Naive thymus-derived CD4-positive, alpha-beta T cell (primary cell): ENCODE measurements at regions not wholly inside any gene's neighbourhood (a gene's known extent, or its start where the extent isn't known, plus 50 kb on each side); places are given as distances from the start of the nearest gene placed in this dataset.
A peak's percentile ranks its signal among the peaks of the same experiment; 100 is the strongest.

Source experiments
- ATAC-seq: fragments of 150-1000 bp; cut with Tn5 transposase; 2 replicates; pipeline ENCODE4 v1.10.0; 2021; ENCODE audit warnings: mild to moderate bottlenecking, moderate library complexity
- CTCF ChIA-PET: fragments of 350-600 bp; sonication (Branson Sonifier 250); formaldehyde crosslinking; loops from one replicate; lab custom pipeline; 2021; ENCODE audit warnings: antibody characterized with exemption; lab: Charles Lee
- POLR2A ChIA-PET: fragments of 350-600 bp; sonication (Branson Sonifier 250); formaldehyde crosslinking; loops from one replicate; lab custom pipeline; 2021; ENCODE audit warnings: antibody characterized with exemption, inconsistent platforms; lab: Charles Lee
- DNase-seq, 9 donors: peaks; one replicate each; pipeline versions ENCODE4 v3.0.0 to v3.0.0-alpha.2; 2020 to 2022; ENCODE audit warnings: mixed read lengths in 1 of 9
- H3K27ac ChIP-seq: one replicate; pipeline ENCODE4 v1.7.0; 2013; ENCODE audit warnings: mild to moderate bottlenecking, low read depth, low read length, moderate library complexity
- H3K27me3 ChIP-seq, 2 donors: one replicate each; pipeline ENCODE4 v1.7.0; 2013; ENCODE audit warnings: low read length in 2 of 2, mild to moderate bottlenecking in 2 of 2, moderate library complexity in 2 of 2; ENCODE audit not compliant: control insufficient read depth in 2 of 2, insufficient read depth in 2 of 2
- H3K36me3 ChIP-seq, 3 experiments: 1 replicate in 2 of 3; 2 replicates in 1 of 3; pipeline ENCODE4 v1.7.0; 2013; ENCODE audit warnings: low read length in 3 of 3, mild to moderate bottlenecking in 3 of 3, moderate library complexity in 1 of 3; ENCODE audit not compliant: insufficient read depth in 3 of 3, control insufficient read depth in 2 of 3
- H3K4me1 ChIP-seq, 2 donors: one replicate each; pipeline ENCODE4 v1.7.0; 2013; ENCODE audit warnings: low read length in 2 of 2, mild to moderate bottlenecking in 2 of 2, moderate library complexity in 1 of 2; ENCODE audit not compliant: control insufficient read depth in 2 of 2, insufficient read depth in 2 of 2
- H3K4me3 ChIP-seq: 2 replicates; pipeline ENCODE4 v1.7.0; 2013; ENCODE audit warnings: mild to moderate bottlenecking, low read length
- H3K9me3 ChIP-seq, 3 experiments: 1 replicate in 2 of 3; 2 replicates in 1 of 3; pipeline ENCODE4 v1.7.0; 2013; ENCODE audit warnings: low read length in 3 of 3; ENCODE audit not compliant: control insufficient read depth in 2 of 3
- H3K27ac Mint-ChIP-seq, 9 donors: one replicate each; pipeline ENCODE4 v1.8.0; 2020 to 2022; ENCODE audit warnings: mixed read lengths in 9 of 9, mild to moderate bottlenecking in 8 of 9, moderate library complexity in 5 of 9, inconsistent platforms in 2 of 9
- H3K27me3 Mint-ChIP-seq, 5 donors: one replicate each; pipeline ENCODE4 v1.8.0; 2021 to 2022; ENCODE audit warnings: mixed read lengths in 5 of 5, mild to moderate bottlenecking in 1 of 5
- H3K36me3 Mint-ChIP-seq, 5 donors: one replicate each; pipeline ENCODE4 v1.8.0; 2020 to 2022; ENCODE audit warnings: mixed read lengths in 5 of 5, mild to moderate bottlenecking in 3 of 5, inconsistent platforms in 1 of 5
- H3K4me1 Mint-ChIP-seq, 7 donors: one replicate each; pipeline ENCODE4 v1.8.0; 2020 to 2022; ENCODE audit warnings: mixed read lengths in 7 of 7, mild to moderate bottlenecking in 3 of 7, inconsistent platforms in 1 of 7
- H3K4me3 Mint-ChIP-seq, 10 donors: one replicate each; pipeline ENCODE4 v1.8.0; 2020 to 2022; ENCODE audit warnings: mild to moderate bottlenecking in 10 of 10, mixed read lengths in 10 of 10, moderate library complexity in 6 of 10, inconsistent platforms in 2 of 10
- H3K9me3 Mint-ChIP-seq, 11 donors: one replicate each; pipeline ENCODE4 v1.8.0; 2020 to 2022; ENCODE audit warnings: mixed read lengths in 11 of 11, mild to moderate bottlenecking in 4 of 11, inconsistent platforms in 1 of 11, moderate library complexity in 1 of 11
- intact Hi-C, 2 donors: fragments of 100-400 bp; cut with micrococcal nuclease; formaldehyde crosslinking; loops; one replicate each; pipeline ENCODE4 v1.15.1; 2023

- H3K4me1 ChIP-seq, result no peaks in the 10 kb centered on the region
- H3K36me3 ChIP-seq, result no peaks in the 10 kb centered on the region
- no peak for ATAC-seq
- H3K4me3 ChIP-seq, result no peak overlapping the region
- intact Hi-C loops, result loop anchor here (1.0 kb wide), 5 partner anchors 311 to 1984 kb away; no protein-coding TSS in a partner anchor
- no peaks in the 10 kb centered on the region for H3K27me3 ChIP-seq
- Mint-ChIP-seq H3K4me3 (no peak overlapping the region), H3K9me3 (no peaks in the 10 kb centered on the region), H3K4me1 (no peaks in the 10 kb centered on the region), H3K27ac (no peak overlapping the region), H3K27me3 (peaks cover 0 to 2% (median 0%) of the 10 kb centered on the region in 5 donors), H3K36me3 (no peaks in the 10 kb centered on the region)
- H3K27ac ChIP-seq, result no peak overlapping the region
- no peaks in the 10 kb centered on the region for H3K9me3 ChIP-seq
- CTCF ChIA-PET, result interaction anchor here (0.7 to 2.4 kb wide), 7 partner anchors 9 to 1984 kb away, joined by 3 to 8 read pairs (median 3); no protein-coding TSS in a partner anchor
- POLR2A ChIA-PET, result no interaction called here
- peak in 4 of 9 donors; percentile 12 to 35 (median 18) for DNase-seq
These were observed 259.3 kb downstream of the SNX13 start for GRCh38 chr7:17680943-17681351.

GRCh38 chr7:17681965-17682364 is 258.3 kb downstream of the SNX13 start:
- no peak for ATAC-seq

GRCh38 chr7:17682586-17682985 is 257.7 kb downstream of the SNX13 start:
- CTCF ChIA-PET, result interaction anchor here (0.6 to 2.4 kb wide), 3 partner anchors 637 to 1979 kb away, joined by 3 to 8 read pairs (median 4); no protein-coding TSS in a partner anchor
- ATAC-seq, result no peak

More at GRCh38 chr7:17681965-17682364, 258.3 kb downstream of the SNX13 start:
- no peak overlapping the region for H3K4me3 ChIP-seq
- CTCF ChIA-PET, result interaction anchor here (0.5 to 2.4 kb wide), 6 partner anchors 8 to 945 kb away, joined by 3 to 8 read pairs (median 4); no protein-coding TSS in a partner anchor
- H3K9me3 Mint-ChIP-seq, result no peaks in the 10 kb centered on the region
- no peaks in the 10 kb centered on the region for H3K4me1 ChIP-seq
- no peak overlapping the region for H3K27ac ChIP-seq
- peaks cover 0 to 4% (median 0%) of the 10 kb centered on the region in 5 donors for H3K27me3 Mint-ChIP-seq
- H3K36me3 ChIP-seq, result no peaks in the 10 kb centered on the region
- no peaks in the 10 kb centered on the region for H3K4me1 Mint-ChIP-seq
- no peaks in the 10 kb centered on the region for H3K36me3 Mint-ChIP-seq
- H3K9me3 ChIP-seq, result no peaks in the 10 kb centered on the region
- no peak overlapping the region for H3K4me3 Mint-ChIP-seq
- H3K27me3 ChIP-seq, result no peaks in the 10 kb centered on the region
- DNase-seq, result no peak
- no peak overlapping the region for H3K27ac Mint-ChIP-seq
- intact Hi-C loops, result loop anchor here (1.0 kb wide), 5 partner anchors 310 to 1983 kb away; no protein-coding TSS in a partner anchor
- POLR2A ChIA-PET, result no interaction called here

GRCh38 chr7:17685141-17685540 is 255.2 kb downstream of the SNX13 start:
- no peak for DNase-seq
- Mint-ChIP-seq H3K27ac (no peak overlapping the region), H3K4me3 (no peak overlapping the region), H3K36me3 (no peaks in the 10 kb centered on the region), H3K27me3 (peaks cover 0 to 4% (median 0%) of the 10 kb centered on the region in 5 donors), H3K9me3 (no peaks in the 10 kb centered on the region), H3K4me1 (no peaks in the 10 kb centered on the region)
- no peak for ATAC-seq
- Histone ChIP-seq H3K4me3 (no peak overlapping the region), H3K4me1 (no peaks in the 10 kb centered on the region), H3K9me3 (no peaks in the 10 kb centered on the region), H3K27me3 (no peaks in the 10 kb centered on the region), H3K27ac (no peak overlapping the region), H3K36me3 (no peaks in the 10 kb centered on the region)
- ChIA-PET CTCF (no interaction called here), POLR2A (no interaction called here)
- intact Hi-C loops, result no loop called here

More at GRCh38 chr7:17682586-17682985, 257.7 kb downstream of the SNX13 start:
- POLR2A ChIA-PET, result no interaction called here
- intact Hi-C loops, result no loop called here
- H3K4me1 ChIP-seq, result no peaks in the 10 kb centered on the region
- Mint-ChIP-seq H3K4me1 (no peaks in the 10 kb centered on the region), H3K9me3 (no peaks in the 10 kb centered on the region), H3K36me3 (no peaks in the 10 kb centered on the region), H3K4me3 (no peak overlapping the region), H3K27ac (no peak overlapping the region), H3K27me3 (peaks cover 0 to 4% (median 0%) of the 10 kb centered on the region in 5 donors)
- H3K9me3 ChIP-seq, result no peaks in the 10 kb centered on the region
- H3K4me3 ChIP-seq, result no peak overlapping the region
- H3K27ac ChIP-seq, result no peak overlapping the region
- no peak for DNase-seq
- no peaks in the 10 kb centered on the region for H3K27me3 ChIP-seq
- H3K36me3 ChIP-seq, result no peaks in the 10 kb centered on the region

- no peaks in the 10 kb centered on the region for H3K9me3 ChIP-seq
- POLR2A ChIA-PET, result no interaction called here
- CTCF ChIA-PET, result no interaction called here
- no peak overlapping the region for H3K4me3 Mint-ChIP-seq
- no peaks in the 10 kb centered on the region for H3K27me3 ChIP-seq
- peaks cover 0 to 4% (median 0%) of the 10 kb centered on the region in 5 donors for H3K27me3 Mint-ChIP-seq
- no peaks in the 10 kb centered on the region for H3K4me1 Mint-ChIP-seq
- no peak overlapping the region for H3K27ac ChIP-seq
- DNase-seq (no peak), ATAC-seq (no peak)
- no peak overlapping the region for H3K27ac Mint-ChIP-seq
- intact Hi-C loops, result no loop called here
- H3K36me3 Mint-ChIP-seq, result no peaks in the 10 kb centered on the region
- H3K36me3 ChIP-seq, result no peaks in the 10 kb centered on the region
- no peaks in the 10 kb centered on the region for H3K4me1 ChIP-seq
- no peaks in the 10 kb centered on the region for H3K9me3 Mint-ChIP-seq
- no peak overlapping the region for H3K4me3 ChIP-seq
These were observed 252.9 kb downstream of the SNX13 start for GRCh38 chr7:17687361-17687760.

- CTCF ChIA-PET, result interaction anchor here (1.3 kb wide), 1 partner anchor 8 kb away, joined by 4 read pairs; no protein-coding TSS in a partner anchor
- no peak overlapping the region for H3K4me3 ChIP-seq
- H3K27ac Mint-ChIP-seq, result no peak overlapping the region
- no peaks in the 10 kb centered on the region for H3K4me1 Mint-ChIP-seq
- H3K36me3 Mint-ChIP-seq, result no peaks in the 10 kb centered on the region
- H3K27ac ChIP-seq, result no peak overlapping the region
- intact Hi-C loops, result no loop called here
- no peaks in the 10 kb centered on the region for H3K4me1 ChIP-seq
- no peaks in the 10 kb centered on the region for H3K9me3 ChIP-seq
- no peak overlapping the region for H3K4me3 Mint-ChIP-seq
- H3K27me3 ChIP-seq, result no peaks in the 10 kb centered on the region
- H3K9me3 Mint-ChIP-seq, result no peaks in the 10 kb centered on the region
- peaks cover 0 to 4% (median 0%) of the 10 kb centered on the region in 5 donors for H3K27me3 Mint-ChIP-seq
- POLR2A ChIA-PET, result no interaction called here
- no peak for DNase-seq
- H3K36me3 ChIP-seq, result no peaks in the 10 kb centered on the region
- ATAC-seq, result no peak
These were observed 250.9 kb downstream of the SNX13 start for GRCh38 chr7:17689361-17689902.

- no peaks in the 10 kb centered on the region for H3K27me3 ChIP-seq
- Mint-ChIP-seq H3K27ac (no peak overlapping the region), H3K4me1 (no peaks in the 10 kb centered on the region), H3K9me3 (no peaks in the 10 kb centered on the region), H3K27me3 (peaks cover 0 to 4% (median 0%) of the 10 kb centered on the region in 5 donors), H3K4me3 (no peak overlapping the region), H3K36me3 (no peaks in the 10 kb centered on the region)
- ChIA-PET POLR2A (no interaction called here), CTCF (interaction anchor here (1.3 kb wide), 1 partner anchor 9 kb away, joined by 4 read pairs; no protein-coding TSS in a partner anchor)
- no peak overlapping the region for H3K4me3 ChIP-seq
- intact Hi-C loops, result no loop called here
- peak; percentile 42 for ATAC-seq
- no peak overlapping the region for H3K27ac ChIP-seq
- no peaks in the 10 kb centered on the region for H3K9me3 ChIP-seq
- H3K36me3 ChIP-seq, result no peaks in the 10 kb centered on the region
- H3K4me1 ChIP-seq, result no peaks in the 10 kb centered on the region
- DNase-seq, result no peak
These were observed 250.3 kb downstream of the SNX13 start for GRCh38 chr7:17690030-17690429.
